GM13976 (cell line): ENCODE measurements at regions not wholly inside any gene's neighbourhood (a gene's known extent, or its start where the extent isn't known, plus 50 kb on each side); places are given as distances from the start of the nearest gene placed in this dataset.

ENCODE experiments used
- DNase-seq: peaks from one replicate; pipeline ENCODE4 v3.0.0; 2012; ENCODE audit warnings: low spot score
- in situ Hi-C: fragments of 300-500 bp; cut with MboI; formaldehyde crosslinking; loops from one replicate; pipeline ENCODE4 v1.12.0; 2022; ENCODE audit warnings: low sequenced_read_pairs, mixed read lengths, inconsistent platforms; ENCODE audit not compliant: unreplicated experiment
- TF ChIP-seq, protein P1 (sequence below): IDR thresholded peaks from 2 replicates; pipeline ENCODE4 v1.5.1; 2012; ENCODE audit warnings: borderline replicate concordance, mild to moderate bottlenecking; ENCODE audit not compliant: insufficient read depth; ENCODE audit errors: extremely low read depth, missing control alignments, control extremely low read depth

DNA sequence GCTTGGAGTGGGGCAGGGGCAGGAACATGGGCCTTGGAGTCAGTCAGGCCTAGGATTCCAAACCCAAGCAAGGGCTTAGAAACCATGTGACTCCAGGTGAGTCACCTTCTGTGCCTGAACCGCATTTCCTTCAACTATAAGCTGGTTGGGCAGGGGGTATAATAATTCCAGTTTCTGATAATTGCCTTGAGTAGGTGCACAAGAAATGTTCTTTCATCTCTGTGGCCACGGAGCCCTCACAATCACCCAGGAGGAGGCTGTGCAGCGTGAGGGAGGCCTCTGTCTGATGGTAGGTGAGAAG, 112.1 kb upstream of the HAAO start:
- DNase-seq = no peak
- in situ Hi-C loops = no loop called here
- TF ChIP-seq, protein P1, sequence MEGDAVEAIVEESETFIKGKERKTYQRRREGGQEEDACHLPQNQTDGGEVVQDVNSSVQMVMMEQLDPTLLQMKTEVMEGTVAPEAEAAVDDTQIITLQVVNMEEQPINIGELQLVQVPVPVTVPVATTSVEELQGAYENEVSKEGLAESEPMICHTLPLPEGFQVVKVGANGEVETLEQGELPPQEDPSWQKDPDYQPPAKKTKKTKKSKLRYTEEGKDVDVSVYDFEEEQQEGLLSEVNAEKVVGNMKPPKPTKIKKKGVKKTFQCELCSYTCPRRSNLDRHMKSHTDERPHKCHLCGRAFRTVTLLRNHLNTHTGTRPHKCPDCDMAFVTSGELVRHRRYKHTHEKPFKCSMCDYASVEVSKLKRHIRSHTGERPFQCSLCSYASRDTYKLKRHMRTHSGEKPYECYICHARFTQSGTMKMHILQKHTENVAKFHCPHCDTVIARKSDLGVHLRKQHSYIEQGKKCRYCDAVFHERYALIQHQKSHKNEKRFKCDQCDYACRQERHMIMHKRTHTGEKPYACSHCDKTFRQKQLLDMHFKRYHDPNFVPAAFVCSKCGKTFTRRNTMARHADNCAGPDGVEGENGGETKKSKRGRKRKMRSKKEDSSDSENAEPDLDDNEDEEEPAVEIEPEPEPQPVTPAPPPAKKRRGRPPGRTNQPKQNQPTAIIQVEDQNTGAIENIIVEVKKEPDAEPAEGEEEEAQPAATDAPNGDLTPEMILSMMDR = no peak

DNA sequence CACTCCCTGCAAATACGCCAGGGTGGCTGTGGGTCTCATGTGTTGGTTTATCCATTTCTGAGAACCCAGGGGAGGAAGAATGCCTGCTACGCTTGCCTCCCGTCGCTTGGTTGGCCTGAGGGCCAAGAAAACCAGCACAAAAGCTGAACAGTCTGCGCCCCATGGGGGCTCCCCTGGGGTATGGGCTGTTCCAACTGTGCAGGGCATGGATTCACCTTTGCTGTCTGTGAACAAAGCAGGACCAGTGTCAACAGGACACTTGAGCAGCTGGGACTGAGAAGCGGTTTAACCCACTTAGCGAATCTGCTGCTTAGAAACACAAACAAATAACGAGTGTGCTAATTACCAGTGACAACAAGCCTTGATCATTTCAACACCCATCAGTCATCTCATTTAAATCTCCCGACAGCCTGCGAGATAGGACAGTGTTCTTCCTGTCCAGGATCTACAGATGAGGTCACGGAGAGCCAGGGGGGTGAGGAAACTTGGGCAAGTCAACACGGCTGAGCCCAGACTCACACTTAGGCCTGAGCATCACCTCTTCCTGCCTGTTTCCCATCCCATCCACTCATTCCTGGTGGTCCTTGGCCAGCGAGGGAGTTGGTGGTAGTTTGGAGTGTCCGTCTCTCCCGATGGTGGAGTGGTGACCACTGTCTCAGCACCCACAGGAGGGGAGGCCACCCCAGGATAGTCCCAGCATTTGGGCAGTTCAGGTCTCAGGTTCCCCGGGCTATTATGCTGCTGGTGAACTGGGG, 111.6 kb upstream of the HAAO start:
- in situ Hi-C loops = no loop called here
- TF ChIP-seq, protein P1 = no peak
- no peak for DNase-seq

DNA sequence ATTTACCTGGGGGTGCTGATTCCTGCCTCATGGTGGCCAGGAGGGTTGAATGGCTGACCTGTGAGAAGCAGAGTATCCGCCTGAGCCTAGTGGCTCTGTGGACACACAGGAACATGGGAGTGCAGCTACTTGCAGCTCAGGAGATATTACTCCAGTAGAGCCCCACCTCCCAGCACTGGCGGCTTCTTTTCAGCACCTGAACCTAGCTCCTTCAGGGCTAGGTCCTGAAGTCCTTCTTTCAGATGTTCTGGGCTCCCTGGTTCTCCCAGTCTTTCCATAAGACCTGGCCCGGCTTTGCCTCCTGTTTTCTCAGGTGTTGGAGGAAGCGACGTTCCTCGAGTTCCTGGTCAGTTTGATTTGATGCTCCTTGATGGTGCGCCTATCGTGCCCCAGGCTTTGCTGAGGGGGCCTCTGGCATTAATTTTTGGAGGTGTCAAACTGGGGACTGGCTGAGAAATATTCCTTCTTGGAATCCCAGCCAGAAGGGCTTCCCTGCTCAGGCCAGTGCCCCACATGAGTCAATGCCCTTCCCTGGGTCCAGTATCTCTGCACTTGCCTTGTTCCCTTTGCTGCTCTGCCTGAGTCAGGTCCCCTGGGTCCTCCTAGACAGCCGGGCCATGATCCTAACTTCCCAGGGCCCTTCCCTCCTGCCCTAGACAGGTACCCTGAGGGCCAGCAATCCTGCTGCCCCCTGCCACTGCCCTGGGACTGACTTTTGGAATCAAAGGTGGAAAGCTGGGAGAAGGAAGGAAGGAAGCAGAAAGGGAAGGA, 110.7 kb upstream of the HAAO start:
- no peak for DNase-seq
- TF ChIP-seq, protein P1 = no peak
- in situ Hi-C loops = no loop called here

DNA sequence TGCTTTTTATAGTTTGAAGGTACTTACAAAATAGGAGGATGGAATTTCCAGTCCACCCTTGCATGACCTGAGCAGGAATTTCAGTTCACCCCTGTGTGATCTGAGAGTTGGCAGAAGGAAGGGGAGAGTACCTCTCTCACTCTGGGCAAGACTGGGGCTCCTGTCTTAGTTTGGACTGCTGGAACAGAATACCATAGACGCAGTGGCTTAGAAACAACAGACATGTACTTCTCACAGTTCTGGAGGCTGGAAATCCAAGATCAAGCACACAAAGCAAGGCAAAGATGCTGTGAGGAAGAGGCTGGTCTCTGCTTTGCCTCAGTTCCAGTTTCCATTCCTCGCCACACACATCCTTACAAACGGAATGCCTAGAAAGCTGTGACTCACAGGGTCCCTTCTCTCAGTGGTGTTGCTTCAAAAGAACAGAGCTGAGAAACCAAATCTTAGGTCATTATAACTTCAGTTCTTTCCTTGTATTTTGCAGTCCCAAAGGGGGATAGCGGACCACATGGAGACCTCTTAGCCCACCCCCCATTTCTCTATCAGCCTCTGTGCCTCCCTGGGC, 108.8 kb upstream of the HAAO start:
- DNase-seq = no peak
- TF ChIP-seq, protein P1 = no peak
- in situ Hi-C loops = no loop called here

DNA sequence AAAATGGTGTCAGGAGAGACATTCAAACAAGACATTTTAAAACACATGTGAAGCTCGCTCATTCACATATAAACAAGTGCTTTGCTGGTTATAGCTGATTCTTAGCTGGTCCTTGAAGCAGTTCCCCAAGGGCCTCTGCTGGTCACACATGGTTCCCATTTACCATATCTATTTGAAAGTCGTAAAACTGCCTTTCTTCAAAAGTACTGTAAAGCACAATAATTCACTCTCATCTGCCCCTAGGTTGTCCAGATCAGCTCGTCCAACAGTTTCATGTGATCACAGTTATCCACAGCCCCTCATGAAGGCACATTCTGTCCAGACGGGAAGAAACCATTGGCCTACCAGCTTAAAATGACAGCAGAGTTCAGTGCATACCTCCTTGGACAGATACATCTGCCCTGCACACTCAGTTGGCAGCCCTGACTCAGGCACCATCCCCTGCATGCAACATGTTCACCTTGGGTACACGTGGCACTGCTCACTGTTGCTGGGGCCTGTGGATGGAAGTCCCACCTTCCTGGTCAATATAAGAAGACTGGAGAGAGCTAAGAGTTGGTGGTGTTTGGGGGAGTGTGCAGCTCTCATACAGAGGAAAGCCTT, 108.0 kb upstream of the HAAO start:
- DNase-seq = no peak
- TF ChIP-seq, protein P1 = no peak
- in situ Hi-C loops = no loop called here

DNA sequence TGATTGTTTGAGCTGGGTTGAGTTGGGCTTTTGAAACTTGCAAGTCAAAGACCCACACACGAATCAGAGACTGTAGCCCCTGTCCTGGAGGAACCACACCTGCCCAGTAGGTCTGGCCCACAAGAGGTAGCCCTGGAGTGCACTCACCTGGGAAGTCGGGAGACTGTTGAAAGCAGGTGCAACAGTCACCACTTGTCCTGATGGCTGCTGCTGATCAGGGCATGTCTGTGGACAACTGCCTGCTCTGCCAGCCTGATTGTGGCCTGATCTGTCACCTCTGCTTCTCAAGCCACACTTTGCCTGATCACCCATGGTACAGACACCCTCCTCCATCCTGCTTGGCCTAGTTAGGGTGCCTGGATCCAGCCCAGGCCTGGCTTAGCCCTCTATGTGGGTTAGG, 105.0 kb upstream of the HAAO start:
- TF ChIP-seq, protein P1 = no peak
- in situ Hi-C loops = no loop called here
- DNase-seq = no peak
